ENCODE measurements at regions not wholly inside any gene's neighbourhood (a gene's known extent, or its start where the extent isn't known, plus 50 kb on each side); places are given as distances from the start of the nearest gene placed in this dataset.

GRCh38 chr11:95308512-95309035 lies 77.6 kb upstream of the SESN3 start:
- H3K27me3 ChIP-seq: no peaks in the 10 kb centered on the region
- TF ChIP-seq, protein P1, sequence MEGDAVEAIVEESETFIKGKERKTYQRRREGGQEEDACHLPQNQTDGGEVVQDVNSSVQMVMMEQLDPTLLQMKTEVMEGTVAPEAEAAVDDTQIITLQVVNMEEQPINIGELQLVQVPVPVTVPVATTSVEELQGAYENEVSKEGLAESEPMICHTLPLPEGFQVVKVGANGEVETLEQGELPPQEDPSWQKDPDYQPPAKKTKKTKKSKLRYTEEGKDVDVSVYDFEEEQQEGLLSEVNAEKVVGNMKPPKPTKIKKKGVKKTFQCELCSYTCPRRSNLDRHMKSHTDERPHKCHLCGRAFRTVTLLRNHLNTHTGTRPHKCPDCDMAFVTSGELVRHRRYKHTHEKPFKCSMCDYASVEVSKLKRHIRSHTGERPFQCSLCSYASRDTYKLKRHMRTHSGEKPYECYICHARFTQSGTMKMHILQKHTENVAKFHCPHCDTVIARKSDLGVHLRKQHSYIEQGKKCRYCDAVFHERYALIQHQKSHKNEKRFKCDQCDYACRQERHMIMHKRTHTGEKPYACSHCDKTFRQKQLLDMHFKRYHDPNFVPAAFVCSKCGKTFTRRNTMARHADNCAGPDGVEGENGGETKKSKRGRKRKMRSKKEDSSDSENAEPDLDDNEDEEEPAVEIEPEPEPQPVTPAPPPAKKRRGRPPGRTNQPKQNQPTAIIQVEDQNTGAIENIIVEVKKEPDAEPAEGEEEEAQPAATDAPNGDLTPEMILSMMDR (IDR thresholded peaks at IDR 0.05): no peak
- TF ChIP-seq POLR2A (IDR thresholded peaks at IDR 0.05): no peak
- DNase-seq: no peak
- H3K27ac ChIP-seq: no peak overlapping the region
- H3K9me3 ChIP-seq: no peaks in the 10 kb centered on the region
- no peaks in the 10 kb centered on the region for H3K36me3 ChIP-seq
- no peak overlapping the region for H3K4me3 ChIP-seq
- H3K4me1 ChIP-seq: no peaks in the 10 kb centered on the region

DNA sequence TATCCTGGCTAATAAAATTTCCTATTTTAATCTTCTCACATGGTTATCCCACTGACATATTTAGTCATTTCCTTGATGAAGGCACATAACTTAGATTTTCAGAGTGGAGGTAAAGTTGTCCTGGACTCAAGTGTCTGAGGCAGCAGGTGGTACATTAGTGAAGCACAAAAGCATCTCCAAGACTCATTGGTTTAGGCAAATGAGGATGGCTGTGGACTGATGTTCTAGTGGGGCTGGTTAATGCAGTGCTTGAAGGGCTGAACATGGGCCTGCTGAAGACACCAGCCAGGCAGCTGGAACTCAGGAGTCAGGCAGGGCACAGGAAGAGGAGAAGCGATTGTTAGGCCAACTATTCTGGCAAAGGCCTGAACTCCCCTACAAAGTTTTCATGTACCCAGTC lies 76.3 kb upstream of the SESN3 start:
- Histone ChIP-seq H3K27me3 (no peaks in the 10 kb centered on the region), H3K4me3 (no peak overlapping the region), H3K4me1 (no peaks in the 10 kb centered on the region), H3K27ac (no peak overlapping the region), H3K9me3 (no peaks in the 10 kb centered on the region), H3K36me3 (no peaks in the 10 kb centered on the region)
- TF ChIP-seq, protein P1 (IDR thresholded peaks at IDR 0.05): no peak
- TF ChIP-seq POLR2A (IDR thresholded peaks at IDR 0.05): no peak
- peak in 1 of 3 donors; percentile 29 for DNase-seq

DNA sequence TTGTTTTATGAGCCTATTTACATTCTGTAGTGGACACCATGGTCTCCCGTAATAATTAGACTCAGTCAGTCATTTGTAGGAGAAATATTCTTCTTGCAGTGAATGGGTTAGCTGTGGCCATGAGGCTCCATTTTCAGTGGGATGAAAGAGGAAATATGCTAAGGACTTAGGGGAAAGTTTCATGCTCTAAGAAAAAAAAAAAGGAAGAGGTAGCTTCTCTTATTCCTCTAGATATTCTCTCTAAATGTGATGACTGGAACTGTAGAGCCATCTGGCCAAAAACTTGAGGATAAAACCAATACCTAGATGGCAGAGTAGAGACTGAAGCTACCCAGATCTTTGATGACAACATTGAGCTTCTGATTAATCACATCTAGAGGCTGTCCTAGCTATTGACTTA lies 75.8 kb upstream of the SESN3 start:
- no peak for DNase-seq

GRCh38 chr11:95306123-95306522 lies 75.1 kb upstream of the SESN3 start:
- H3K4me1 ChIP-seq: no peaks in the 10 kb centered on the region
- DNase-seq: no peak
- no peaks in the 10 kb centered on the region for H3K36me3 ChIP-seq
- H3K4me3 ChIP-seq: no peak overlapping the region
- no peaks in the 10 kb centered on the region for H3K9me3 ChIP-seq
- H3K27ac ChIP-seq: no peak overlapping the region
- no peaks in the 10 kb centered on the region for H3K27me3 ChIP-seq
- TF ChIP-seq, protein P1 (IDR thresholded peaks at IDR 0.05): no peak
- TF ChIP-seq POLR2A (IDR thresholded peaks at IDR 0.05): no peak

More for the DNA sequence above, 75.8 kb upstream of the SESN3 start:
- Histone ChIP-seq H3K9me3 (no peaks in the 10 kb centered on the region), H3K36me3 (no peaks in the 10 kb centered on the region), H3K27me3 (no peaks in the 10 kb centered on the region), H3K4me3 (no peak overlapping the region), H3K4me1 (no peaks in the 10 kb centered on the region), H3K27ac (no peak overlapping the region)
- TF ChIP-seq POLR2A (IDR thresholded peaks at IDR 0.05): no peak

- Histone ChIP-seq H3K27me3 (no peaks in the 10 kb centered on the region), H3K36me3 (no peaks in the 10 kb centered on the region), H3K9me3 (no peaks in the 10 kb centered on the region), H3K4me3 (no peak overlapping the region), H3K4me1 (no peaks in the 10 kb centered on the region), H3K27ac (peak overlapping the region in 1 of 4 donors; percentile 53)
- DNase-seq: peak in 1 of 3 donors; percentile 50
- no peak for TF ChIP-seq POLR2A (IDR thresholded peaks at IDR 0.05)
- TF ChIP-seq, protein P1 (IDR thresholded peaks at IDR 0.05): no peak
Observed at GRCh38 chr11:95305705-95306104, 74.7 kb upstream of the SESN3 start.

- Histone ChIP-seq H3K27me3 (no peaks in the 10 kb centered on the region), H3K4me3 (no peak overlapping the region), H3K4me1 (no peaks in the 10 kb centered on the region), H3K9me3 (no peaks in the 10 kb centered on the region), H3K27ac (no peak overlapping the region), H3K36me3 (no peaks in the 10 kb centered on the region)
- no peak for DNase-seq
- TF ChIP-seq, protein P1 (IDR thresholded peaks at IDR 0.05): no peak
- no peak for TF ChIP-seq POLR2A (IDR thresholded peaks at IDR 0.05)
Observed at GRCh38 chr11:95304777-95305176, 73.8 kb upstream of the SESN3 start.

All from Peyer's patch (tissue), 4 donors.